ENCODE measurements at regions not wholly inside any gene's neighbourhood (a gene's known extent, or its start where the extent isn't known, plus 50 kb on each side); places are given as distances from the start of the nearest gene placed in this dataset.

- no peak for DNase-seq
- intact Hi-C loops (cut with DNase I), result no loop called here
- no peaks in the 10 kb centered on the region for H3K4me1 ChIP-seq
- H3K27ac ChIP-seq, result no peak overlapping the region
- no peak overlapping the region for H3K4me3 ChIP-seq
- WGBS, 2 donors, result 48 to 50% methylated on average over 2 of the region's 2 CpGs
- H3K9me3 ChIP-seq, result no peaks in the 10 kb centered on the region
- no peaks in the 10 kb centered on the region for H3K27me3 ChIP-seq
- TF ChIP-seq POLR2A (IDR thresholded peaks at IDR 0.05) (no peak), CTCF (IDR thresholded peaks at IDR 0.05) (no peak)
- no peaks in the 10 kb centered on the region for H3K36me3 ChIP-seq
Measured at GRCh38 chrX:36577006-36577405, 431.2 kb upstream of the FAM47C start.

- no peak for DNase-seq
- TF ChIP-seq POLR2A (IDR thresholded peaks at IDR 0.05) (no peak), CTCF (IDR thresholded peaks at IDR 0.05) (no peak)
Measured at GRCh38 chrX:36581030-36581429, 427.1 kb upstream of the FAM47C start.

GRCh38 chrX:36583674-36584073 lies 424.5 kb upstream of the FAM47C start:
- DNase-seq, result no peak
- intact Hi-C loops (cut with DNase I), result no loop called here
- Histone ChIP-seq H3K36me3 (no peaks in the 10 kb centered on the region), H3K4me1 (no peaks in the 10 kb centered on the region), H3K27me3 (no peaks in the 10 kb centered on the region), H3K27ac (no peak overlapping the region), H3K4me3 (no peak overlapping the region), H3K9me3 (no peaks in the 10 kb centered on the region)
- 78 to 100% methylated on average over 1 to 6 of the region's 6 CpGs for WGBS, 2 donors
- no peak for TF ChIP-seq CTCF (IDR thresholded peaks at IDR 0.05)
- no peak for TF ChIP-seq POLR2A (IDR thresholded peaks at IDR 0.05)

More at GRCh38 chrX:36581030-36581429, 427.1 kb upstream of the FAM47C start:
- 69 to 71% methylated on average over 2 to 4 of the region's 4 CpGs for WGBS, 2 donors
- H3K9me3 ChIP-seq, result no peaks in the 10 kb centered on the region
- H3K36me3 ChIP-seq, result no peaks in the 10 kb centered on the region
- H3K4me3 ChIP-seq, result no peak overlapping the region
- intact Hi-C loops (cut with DNase I), result no loop called here
- H3K27me3 ChIP-seq, result no peaks in the 10 kb centered on the region
- H3K4me1 ChIP-seq, result no peaks in the 10 kb centered on the region
- H3K27ac ChIP-seq, result no peak overlapping the region

GRCh38 chrX:36609616-36610585 lies 398.3 kb upstream of the FAM47C start:
- H3K27ac ChIP-seq, result no peak overlapping the region
- WGBS, 2 donors, result 53 to 67% methylated on average over 4 of the region's 4 CpGs
- no peak overlapping the region for H3K4me3 ChIP-seq
- H3K36me3 ChIP-seq, result no peaks in the 10 kb centered on the region
- intact Hi-C loops (cut with DNase I), result no loop called here
- TF ChIP-seq POLR2A (IDR thresholded peaks at IDR 0.05), result no peak
- TF ChIP-seq CTCF (IDR thresholded peaks at IDR 0.05), result no peak
- no peak for DNase-seq
- no peaks in the 10 kb centered on the region for H3K4me1 ChIP-seq
- no peaks in the 10 kb centered on the region for H3K9me3 ChIP-seq
- H3K27me3 ChIP-seq, result no peaks in the 10 kb centered on the region

GRCh38 chrX:36626898-36627297 lies 381.3 kb upstream of the FAM47C start:
- H3K27me3 ChIP-seq, result no peaks in the 10 kb centered on the region
- no peaks in the 10 kb centered on the region for H3K9me3 ChIP-seq
- H3K4me1 ChIP-seq, result no peaks in the 10 kb centered on the region
- TF ChIP-seq CTCF (IDR thresholded peaks at IDR 0.05) (no peak), POLR2A (IDR thresholded peaks at IDR 0.05) (no peak)
- DNase-seq, result no peak
- WGBS, 2 donors, result 18 to 64% methylated on average over 2 of the region's 2 CpGs
- H3K36me3 ChIP-seq, result no peaks in the 10 kb centered on the region
- intact Hi-C loops (cut with DNase I), result no loop called here
- H3K4me3 ChIP-seq, result no peak overlapping the region
- no peak overlapping the region for H3K27ac ChIP-seq
